GM12878 (cell line): ENCODE measurements at regions not wholly inside any gene's neighbourhood (a gene's known extent, or its start where the extent isn't known, plus 50 kb on each side); places are given as distances from the start of the nearest gene placed in this dataset.

ENCODE experiments used
- ATAC-seq: fragments of 200-7000 bp; cut with Tn5 transposase; 3 replicates; pipeline ENCODE4 v1.9.1; 2020; ENCODE audit warnings: mild to moderate bottlenecking, moderate library complexity
- BruUV-seq: library from RNA; stranded (reverse); fragments of 400-500 nt; replicated peaks from 2 replicates; lab custom pipeline; 2021; lab: Mats Ljungman, UMichigan
- CTCF ChIA-PET: fragments of 300-600 bp; sonication (Branson Sonifier 250); formaldehyde crosslinking; extraction: SDS; loops from one replicate; lab custom pipeline; 2021; ENCODE audit warnings: inconsistent platforms; lab: Yijun Ruan, JAX
- POLR2A ChIA-PET: fragments of 350-600 bp; formaldehyde crosslinking; extraction: SDS; loops from one replicate; lab custom pipeline; 2021; ENCODE audit warnings: inconsistent platforms; lab: Charles Lee
- RAD21 ChIA-PET: fragments of 300-600 bp; sonication (Branson Sonifier 250); formaldehyde crosslinking; loops from one replicate; lab custom pipeline; 2023; ENCODE audit warnings: antibody characterized with exemption; ENCODE audit not compliant: unreplicated experiment; lab: Charles Lee
- SMC1A ChIA-PET: fragments of 300-600 bp; sonication (Branson Sonifier 250); formaldehyde crosslinking; loops from one replicate; lab custom pipeline; 2023; ENCODE audit not compliant: unreplicated experiment, uncharacterized antibody; lab: Charles Lee
- DNase-seq: peaks from one replicate; pipeline ENCODE4 v3.0.0-alpha.2; 2011; ENCODE audit warnings: low read depth, low spot score
- FAIRE-seq: peaks from 3 replicates; lab custom pipeline; 2011; peaks lifted over from hg19 to GRCh38; lab: Jason Lieb, UNC
- H2AFZ ChIP-seq: 2 replicates; pipeline ENCODE4 v1.6.0; 2011; ENCODE audit warnings: low read depth, low read length, control low read depth; ENCODE audit not compliant: control insufficient read depth
- H3K27ac ChIP-seq: 2 replicates; pipeline ENCODE4 v1.5.1; 2011; ENCODE audit warnings: control low read depth; ENCODE audit not compliant: control insufficient read depth, insufficient read depth
- H3K27me3 ChIP-seq, 2 experiments: replicated peaks in 1 of 2; 2 replicates each; pipeline versions ENCODE4 v1.6.0 to v1.6.1; 2011; ENCODE audit warnings: low read length in 1 of 2; ENCODE audit not compliant: control insufficient read depth in 2 of 2, insufficient read depth in 2 of 2
- H3K36me3 ChIP-seq, 2 experiments: 2 replicates each; pipeline ENCODE4 v1.5.1; 2011; ENCODE audit warnings: low read length in 1 of 2; ENCODE audit not compliant: control insufficient read depth in 2 of 2, insufficient read depth in 2 of 2
- H3K4me1 ChIP-seq: 2 replicates; pipeline ENCODE4 v1.6.1; 2011; ENCODE audit warnings: mild to moderate bottlenecking, low read length, moderate library complexity, mixed read lengths; ENCODE audit not compliant: control insufficient read depth, insufficient read depth
- H3K4me2 ChIP-seq: 2 replicates; pipeline ENCODE4 v1.6.0; 2011; ENCODE audit warnings: control low read depth; ENCODE audit not compliant: control insufficient read depth, insufficient read depth
- H3K4me3 ChIP-seq: fragments of 200-600 bp; sonication (generic); 2 replicates; pipeline ENCODE4 v1.5.1; 2016
- H3K79me2 ChIP-seq: 2 replicates; pipeline ENCODE4 v1.6.0; 2011; ENCODE audit warnings: low read length; ENCODE audit not compliant: control insufficient read depth, insufficient read depth
- H3K9ac ChIP-seq: 2 replicates; pipeline ENCODE4 v1.8.0; 2011; ENCODE audit warnings: low read length, control low read depth, mixed read lengths; ENCODE audit not compliant: control insufficient read depth, insufficient read depth
- H3K9me3 ChIP-seq: replicated peaks from 3 replicates; pipeline ENCODE4 v1.5.1; 2011; ENCODE audit warnings: mild to moderate bottlenecking, low read length; ENCODE audit not compliant: control insufficient read depth, insufficient read depth
- H4K20me1 ChIP-seq: 2 replicates; pipeline ENCODE4 v1.6.0; 2011; ENCODE audit not compliant: control insufficient read depth, insufficient read depth
- ATF7 ChIP-seq: fragments of 450-650 bp; IDR thresholded peaks from 2 replicates; pipeline ENCODE4 v1.6.1; 2016; ENCODE audit warnings: low read depth, mild to moderate bottlenecking
- FOXK2 ChIP-seq: fragments of 450-650 bp; IDR thresholded peaks from 2 replicates; pipeline ENCODE4 v1.6.1; 2017; ENCODE audit warnings: mild to moderate bottlenecking, moderate library complexity
- POLR2A ChIP-seq: IDR thresholded peaks from 2 replicates; pipeline ENCODE4 v1.6.1; 2011; ENCODE audit warnings: low read depth, mild to moderate bottlenecking, low read length
- RUNX3 ChIP-seq: IDR thresholded peaks from 2 replicates; pipeline ENCODE4 v1.6.1; 2012; ENCODE audit warnings: low read length, inconsistent platforms
- SMAD1 ChIP-seq: fragments of 450-650 bp; IDR thresholded peaks from 2 replicates; pipeline ENCODE4 v1.6.1; 2018; ENCODE audit warnings: mild to moderate bottlenecking, low read depth; ENCODE audit not compliant: partially characterized antibody
- STAT3 ChIP-seq: IDR thresholded peaks from 2 replicates; pipeline ENCODE4 v1.6.1; 2011; ENCODE audit warnings: low read depth, low read length, improper control_type of control experiment
- TBL1XR1 ChIP-seq: IDR thresholded peaks from 2 replicates; pipeline ENCODE4 v1.6.1; 2012; ENCODE audit warnings: low read depth, low read length, improper control_type of control experiment
- WGBS: methylation state at CpG from one replicate; pipeline ENCODE4 v1.1.6; 2016; ENCODE audit warnings: low lambda C conversion rate; ENCODE audit not compliant: insufficient replicate concordance, insufficient coverage; ENCODE audit errors: missing lambda C conversion rate; 5-methylcytosine and 5-hydroxymethylcytosine counted together
- in situ Hi-C: fragments of 300-500 bp; cut with MboI; formaldehyde crosslinking; loops from 9 replicates; pipeline ENCODE4 v1.14.3; 2018; ENCODE audit warnings: mixed read lengths
- intact Hi-C: fragments of 100-400 bp; cut with micrococcal nuclease; formaldehyde crosslinking; loops from one replicate; pipeline ENCODE4 v1.14.2; 2022; ENCODE audit not compliant: unreplicated experiment
- TF ChIP-seq, protein P1 (sequence below): fragments of 450-650 bp; conservative IDR thresholded peaks from 2 replicates; pipeline ENCODE4 v1.6.1; 2017; ENCODE audit warnings: mild to moderate bottlenecking, moderate library complexity
- TF ChIP-seq, protein P2 (sequence below): IDR thresholded peaks from 2 replicates; pipeline ENCODE4 v1.6.1; 2011; ENCODE audit warnings: low read depth, low read length, improper control_type of control experiment, borderline replicate concordance
- TF ChIP-seq, protein P3 (sequence below): IDR thresholded peaks from 2 replicates; pipeline ENCODE4 v1.6.1; 2012; ENCODE audit warnings: low read length, inconsistent platforms
- TF ChIP-seq, protein P4 (sequence below), 3 experiments: IDR thresholded peaks in 2 of 3; conservative IDR thresholded peaks in 1 of 3; 2 replicates each; pipeline ENCODE4 v1.5.1; 2011; ENCODE audit warnings: low read depth in 3 of 3, low read length in 3 of 3, mild to moderate bottlenecking in 3 of 3, control low read depth in 2 of 3, moderate library complexity in 2 of 3, inconsistent platforms in 1 of 3, mixed read lengths in 1 of 3; ENCODE audit not compliant: control insufficient read depth in 2 of 3, insufficient read depth in 1 of 3; ENCODE audit errors: extremely low read depth in 1 of 3

DNA sequence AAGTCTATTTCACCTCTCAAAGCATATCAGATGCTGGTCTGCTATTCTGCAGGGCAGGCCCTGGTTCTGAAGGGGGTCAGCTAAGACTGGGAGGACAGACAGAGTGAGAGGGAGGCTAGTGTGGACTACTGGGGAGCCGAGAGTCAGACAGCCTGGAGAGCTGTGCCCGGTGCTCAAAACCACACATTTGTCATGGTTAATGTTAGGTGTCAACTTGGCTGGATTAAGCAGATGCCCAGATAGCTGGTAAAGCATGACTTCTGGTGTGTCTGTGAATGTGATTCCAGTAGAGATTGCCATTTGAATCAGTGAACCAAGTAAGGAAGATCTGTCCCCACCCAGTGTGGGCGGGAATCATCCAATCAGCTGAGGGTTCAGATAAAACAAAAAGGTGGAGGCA is 102.6 kb downstream of the SNX19 start:
- no peak for FAIRE-seq
- CTCF ChIA-PET, result interaction anchor here (0.9 kb wide), 1 partner anchor 13 kb away, joined by 3 read pairs; no protein-coding TSS in a partner anchor
- in situ Hi-C loops, result no loop called here

More for the DNA sequence above, 102.6 kb downstream of the SNX19 start:
- ChIA-PET POLR2A (no interaction called here), SMC1A (no interaction called here), RAD21 (no interaction called here)
- Histone ChIP-seq H3K4me2 (no peak overlapping the region), H3K9me3 (no peaks in the 10 kb centered on the region), H3K27me3 (peaks cover 0 to 3% of the 10 kb centered on the region in 2 experiments; a peak in 2 of 4 replicates), H3K4me1 (no peaks in the 10 kb centered on the region), H2AFZ (no peak overlapping the region), H4K20me1 (no peaks in the 10 kb centered on the region), H3K36me3 (no peaks in the 10 kb centered on the region), H3K9ac (no peak overlapping the region), H3K79me2 (no peaks in the 10 kb centered on the region), H3K27ac (no peak overlapping the region), H3K4me3 (no peak overlapping the region)
- ATAC-seq (no peak), DNase-seq (no peak)
- no TSS peak for BruUV-seq
- intact Hi-C loops, result no loop called here
- 0% methylated on average over 3 of the region's 3 CpGs for WGBS
- TF ChIP-seq ATF7, result no peak
- TF ChIP-seq, protein P1, sequence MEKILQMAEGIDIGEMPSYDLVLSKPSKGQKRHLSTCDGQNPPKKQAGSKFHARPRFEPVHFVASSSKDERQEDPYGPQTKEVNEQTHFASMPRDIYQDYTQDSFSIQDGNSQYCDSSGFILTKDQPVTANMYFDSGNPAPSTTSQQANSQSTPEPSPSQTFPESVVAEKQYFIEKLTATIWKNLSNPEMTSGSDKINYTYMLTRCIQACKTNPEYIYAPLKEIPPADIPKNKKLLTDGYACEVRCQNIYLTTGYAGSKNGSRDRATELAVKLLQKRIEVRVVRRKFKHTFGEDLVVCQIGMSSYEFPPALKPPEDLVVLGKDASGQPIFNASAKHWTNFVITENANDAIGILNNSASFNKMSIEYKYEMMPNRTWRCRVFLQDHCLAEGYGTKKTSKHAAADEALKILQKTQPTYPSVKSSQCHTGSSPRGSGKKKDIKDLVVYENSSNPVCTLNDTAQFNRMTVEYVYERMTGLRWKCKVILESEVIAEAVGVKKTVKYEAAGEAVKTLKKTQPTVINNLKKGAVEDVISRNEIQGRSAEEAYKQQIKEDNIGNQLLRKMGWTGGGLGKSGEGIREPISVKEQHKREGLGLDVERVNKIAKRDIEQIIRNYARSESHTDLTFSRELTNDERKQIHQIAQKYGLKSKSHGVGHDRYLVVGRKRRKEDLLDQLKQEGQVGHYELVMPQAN, result no peak
- TF ChIP-seq FOXK2, result no peak
- TF ChIP-seq RUNX3, result no peak
- no peak for TF ChIP-seq STAT3
- TF ChIP-seq, protein P2, sequence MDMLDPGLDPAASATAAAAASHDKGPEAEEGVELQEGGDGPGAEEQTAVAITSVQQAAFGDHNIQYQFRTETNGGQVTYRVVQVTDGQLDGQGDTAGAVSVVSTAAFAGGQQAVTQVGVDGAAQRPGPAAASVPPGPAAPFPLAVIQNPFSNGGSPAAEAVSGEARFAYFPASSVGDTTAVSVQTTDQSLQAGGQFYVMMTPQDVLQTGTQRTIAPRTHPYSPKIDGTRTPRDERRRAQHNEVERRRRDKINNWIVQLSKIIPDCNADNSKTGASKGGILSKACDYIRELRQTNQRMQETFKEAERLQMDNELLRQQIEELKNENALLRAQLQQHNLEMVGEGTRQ, result no peak
- TF ChIP-seq, protein P3, sequence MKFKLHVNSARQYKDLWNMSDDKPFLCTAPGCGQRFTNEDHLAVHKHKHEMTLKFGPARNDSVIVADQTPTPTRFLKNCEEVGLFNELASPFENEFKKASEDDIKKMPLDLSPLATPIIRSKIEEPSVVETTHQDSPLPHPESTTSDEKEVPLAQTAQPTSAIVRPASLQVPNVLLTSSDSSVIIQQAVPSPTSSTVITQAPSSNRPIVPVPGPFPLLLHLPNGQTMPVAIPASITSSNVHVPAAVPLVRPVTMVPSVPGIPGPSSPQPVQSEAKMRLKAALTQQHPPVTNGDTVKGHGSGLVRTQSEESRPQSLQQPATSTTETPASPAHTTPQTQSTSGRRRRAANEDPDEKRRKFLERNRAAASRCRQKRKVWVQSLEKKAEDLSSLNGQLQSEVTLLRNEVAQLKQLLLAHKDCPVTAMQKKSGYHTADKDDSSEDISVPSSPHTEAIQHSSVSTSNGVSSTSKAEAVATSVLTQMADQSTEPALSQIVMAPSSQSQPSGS, result no peak
- no peak for TF ChIP-seq TBL1XR1
- no peak for TF ChIP-seq POLR2A
- TF ChIP-seq SMAD1, result no peak
- TF ChIP-seq, protein P4, sequence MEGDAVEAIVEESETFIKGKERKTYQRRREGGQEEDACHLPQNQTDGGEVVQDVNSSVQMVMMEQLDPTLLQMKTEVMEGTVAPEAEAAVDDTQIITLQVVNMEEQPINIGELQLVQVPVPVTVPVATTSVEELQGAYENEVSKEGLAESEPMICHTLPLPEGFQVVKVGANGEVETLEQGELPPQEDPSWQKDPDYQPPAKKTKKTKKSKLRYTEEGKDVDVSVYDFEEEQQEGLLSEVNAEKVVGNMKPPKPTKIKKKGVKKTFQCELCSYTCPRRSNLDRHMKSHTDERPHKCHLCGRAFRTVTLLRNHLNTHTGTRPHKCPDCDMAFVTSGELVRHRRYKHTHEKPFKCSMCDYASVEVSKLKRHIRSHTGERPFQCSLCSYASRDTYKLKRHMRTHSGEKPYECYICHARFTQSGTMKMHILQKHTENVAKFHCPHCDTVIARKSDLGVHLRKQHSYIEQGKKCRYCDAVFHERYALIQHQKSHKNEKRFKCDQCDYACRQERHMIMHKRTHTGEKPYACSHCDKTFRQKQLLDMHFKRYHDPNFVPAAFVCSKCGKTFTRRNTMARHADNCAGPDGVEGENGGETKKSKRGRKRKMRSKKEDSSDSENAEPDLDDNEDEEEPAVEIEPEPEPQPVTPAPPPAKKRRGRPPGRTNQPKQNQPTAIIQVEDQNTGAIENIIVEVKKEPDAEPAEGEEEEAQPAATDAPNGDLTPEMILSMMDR (IDR thresholded peaks at IDR 0.05 in 2 of 3, conservative IDR thresholded peaks at IDR 0.05 in 1 of 3; ENCODE audit: control insufficient read depth in 2 of 3, extremely low read depth in 1 of 3, insufficient read depth in 1 of 3, low read depth in 3 of 3, low read length in 3 of 3), result no peak
